ENCODE measurements at regions not wholly inside any gene's neighbourhood (a gene's known extent, or its start where the extent isn't known, plus 50 kb on each side); places are given as distances from the start of the nearest gene placed in this dataset.
"Not testable (repeated sequence)": the region's sequence is repeated elsewhere in the genome, so short reads cannot be mapped to it uniquely, and the experiment has no call there.

DNA sequence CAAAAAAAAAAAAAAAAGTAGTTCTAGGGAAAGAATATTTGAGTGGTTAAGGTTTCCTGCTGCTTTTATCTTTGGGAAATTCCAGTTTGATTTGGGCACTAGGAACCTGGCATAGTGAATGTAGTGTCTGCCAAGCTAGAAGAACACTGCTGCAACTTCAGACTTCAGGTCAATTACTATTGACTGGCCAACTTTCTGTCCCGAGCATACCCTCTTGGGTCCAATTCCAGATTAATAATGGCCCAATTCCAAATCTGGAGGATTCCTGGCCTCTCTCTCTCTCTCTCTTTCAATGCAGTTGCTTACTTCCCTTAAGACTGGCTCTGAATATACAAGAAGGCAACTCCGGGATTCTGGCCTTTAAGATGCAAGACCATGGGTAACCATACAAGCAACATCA lies 74.9 kb downstream of the ANKEF1 start:
- DNase-seq (no peak), ATAC-seq (ENCODE audit: low read depth in 2 of 2) (no peak)
- H3K27ac Mint-ChIP-seq, result no peak overlapping the region
- H3K27me3 Mint-ChIP-seq, result no peaks in the 10 kb centered on the region
- H3K4me1 Mint-ChIP-seq, result peaks cover 0 to 10% (median 0%) of the 10 kb centered on the region in 3 donors
- peaks cover 9 to 10% of the 10 kb centered on the region in 2 donors for H3K36me3 Mint-ChIP-seq
- peaks cover 6 to 20% (median 7%) of the 10 kb centered on the region in 7 donors for H3K9me3 Mint-ChIP-seq
- H3K4me3 Mint-ChIP-seq, result peak overlapping the region in 1 of 8 donors; percentile 24

DNA sequence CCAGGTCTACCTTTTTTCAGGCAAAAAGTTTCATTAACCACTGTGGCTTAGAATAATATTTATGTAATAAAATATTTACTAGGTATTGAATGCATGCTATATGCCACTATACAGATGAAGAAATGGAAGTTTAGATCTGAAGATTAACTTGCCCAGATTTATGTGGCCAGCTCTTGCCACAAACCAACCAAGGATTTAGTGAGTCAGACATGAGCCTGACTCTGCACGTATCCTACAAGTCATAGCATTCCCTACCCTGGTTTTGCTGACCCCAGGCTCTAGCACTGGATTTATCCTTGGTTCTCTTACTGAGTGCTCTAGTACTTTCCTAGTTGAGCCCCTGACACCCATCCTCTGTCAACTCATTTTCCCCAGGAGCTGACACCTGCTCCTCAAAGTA lies 75.4 kb downstream of the ANKEF1 start:
- H3K27ac Mint-ChIP-seq, result no peak overlapping the region
- peaks cover 9 to 10% of the 10 kb centered on the region in 2 donors for H3K36me3 Mint-ChIP-seq
- peak overlapping the region in 1 of 8 donors; percentile 25 for H3K4me3 Mint-ChIP-seq
- no peak for DNase-seq
- no peaks in the 10 kb centered on the region for H3K27me3 Mint-ChIP-seq
- H3K9me3 Mint-ChIP-seq, result peaks cover 6 to 20% (median 7%) of the 10 kb centered on the region in 7 donors
- no peak for ATAC-seq (ENCODE audit: low read depth in 2 of 2)
- H3K4me1 Mint-ChIP-seq, result peaks cover 0 to 10% (median 0%) of the 10 kb centered on the region in 3 donors

DNA sequence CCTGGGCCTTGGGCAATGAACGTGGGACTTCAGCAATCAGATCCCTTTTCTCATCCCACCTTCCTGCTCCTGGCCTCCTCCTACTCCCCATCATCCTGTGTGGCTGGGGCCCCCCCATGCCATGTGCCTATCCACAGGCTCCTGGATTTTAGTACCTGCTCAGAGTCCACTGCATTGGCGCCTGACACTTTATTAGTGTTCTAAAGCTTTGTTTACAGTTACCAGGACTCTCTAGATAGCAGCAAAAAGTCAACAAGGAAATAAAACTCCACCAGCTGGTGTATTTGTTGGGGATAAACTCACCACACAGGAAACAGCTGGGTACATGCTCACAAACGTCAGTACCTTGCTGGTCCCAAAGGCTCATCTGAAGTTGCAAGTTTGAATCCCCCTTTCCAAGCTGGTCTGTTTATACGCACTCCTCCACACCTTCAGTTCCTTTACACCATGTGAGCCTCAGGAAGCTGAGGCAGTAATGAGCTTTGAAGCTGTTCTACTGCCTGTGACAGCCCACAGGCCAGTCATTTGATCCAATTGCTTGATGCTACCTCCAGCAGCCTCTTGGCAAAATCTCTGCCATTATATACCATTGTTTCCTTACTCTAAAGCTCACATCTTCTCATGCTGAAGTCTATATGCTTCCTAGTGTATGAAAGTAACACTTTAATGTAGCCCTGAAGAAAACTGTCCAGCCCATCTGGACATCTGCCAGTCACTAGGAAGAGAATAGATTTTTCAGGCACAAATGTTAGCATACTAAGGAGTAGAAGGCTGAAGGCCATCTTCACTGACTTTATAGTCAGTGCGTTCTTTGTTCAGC lies 76.6 kb downstream of the ANKEF1 start:
- DNase-seq, result no peak
- H3K27ac Mint-ChIP-seq, result peak overlapping the region in 1 of 6 donors; percentile 83
- peaks cover 0 to 10% (median 0%) of the 10 kb centered on the region in 3 donors for H3K4me1 Mint-ChIP-seq
- H3K27me3 Mint-ChIP-seq, result no peaks in the 10 kb centered on the region
- peak; percentile 25 to 28 for ATAC-seq (ENCODE audit: low read depth in 2 of 2)
- H3K4me3 Mint-ChIP-seq, result no peak overlapping the region
- peaks cover 6 to 17% (median 7%) of the 10 kb centered on the region in 7 donors for H3K9me3 Mint-ChIP-seq
- H3K36me3 Mint-ChIP-seq, result peaks cover 9 to 10% of the 10 kb centered on the region in 2 donors

DNA sequence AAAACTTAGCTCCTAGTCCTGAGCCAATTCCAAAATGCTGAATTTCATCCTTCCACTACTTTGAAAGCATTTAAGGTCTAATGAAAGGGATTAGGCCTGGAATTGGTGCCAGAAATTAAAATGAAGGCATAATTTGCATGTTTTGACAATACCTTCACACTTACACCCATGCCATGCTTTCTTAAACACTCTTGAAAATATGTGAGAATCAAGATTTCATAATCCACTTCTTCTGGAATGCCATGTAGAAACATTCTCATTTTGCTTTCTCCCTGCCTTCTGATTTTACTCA lies 77.1 kb downstream of the ANKEF1 start:
- peaks cover 0 to 5% (median 0%) of the 10 kb centered on the region in 3 donors for H3K27me3 Mint-ChIP-seq
- DNase-seq, result no peak
- peaks cover 4 to 11% (median 5%) of the 10 kb centered on the region in 7 donors for H3K9me3 Mint-ChIP-seq
- H3K4me3 Mint-ChIP-seq, result no peak overlapping the region
- no peak overlapping the region for H3K27ac Mint-ChIP-seq
- peaks cover 6 to 7% of the 10 kb centered on the region in 2 donors for H3K36me3 Mint-ChIP-seq
- ATAC-seq (ENCODE audit: low read depth in 2 of 2), result no peak
- H3K4me1 Mint-ChIP-seq, result peaks cover 0 to 10% (median 0%) of the 10 kb centered on the region in 3 donors

DNA sequence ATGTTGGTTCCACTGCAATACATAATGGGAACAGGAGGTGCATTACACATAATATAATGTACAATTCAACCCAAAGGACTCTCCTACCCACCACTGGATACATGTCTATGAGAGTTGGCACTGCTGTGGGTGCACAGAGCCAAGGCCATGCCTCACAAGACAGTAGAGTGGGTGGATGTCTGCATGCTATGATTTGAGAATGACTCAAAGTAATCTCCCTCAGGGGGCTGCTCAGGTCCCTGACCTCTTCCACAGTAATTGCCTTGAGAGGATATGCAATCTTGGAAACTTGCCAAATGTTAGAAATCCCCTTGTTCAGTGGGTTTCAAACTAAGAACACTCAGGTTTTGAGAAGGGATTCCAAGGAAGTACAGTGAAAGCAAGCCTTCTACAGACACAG lies 79.0 kb downstream of the ANKEF1 start:
- Mint-ChIP-seq H3K27me3 (peaks cover 0 to 8% (median 0%) of the 10 kb centered on the region in 3 donors), H3K4me3 (no peak overlapping the region), H3K4me1 (peaks cover 0 to 10% (median 0%) of the 10 kb centered on the region in 3 donors), H3K27ac (no peak overlapping the region), H3K36me3 (no peaks in the 10 kb centered on the region), H3K9me3 (peaks cover 0 to 2% (median 0%) of the 10 kb centered on the region in 7 donors)
- DNase-seq (no peak), ATAC-seq (ENCODE audit: low read depth in 2 of 2) (no peak)

DNA sequence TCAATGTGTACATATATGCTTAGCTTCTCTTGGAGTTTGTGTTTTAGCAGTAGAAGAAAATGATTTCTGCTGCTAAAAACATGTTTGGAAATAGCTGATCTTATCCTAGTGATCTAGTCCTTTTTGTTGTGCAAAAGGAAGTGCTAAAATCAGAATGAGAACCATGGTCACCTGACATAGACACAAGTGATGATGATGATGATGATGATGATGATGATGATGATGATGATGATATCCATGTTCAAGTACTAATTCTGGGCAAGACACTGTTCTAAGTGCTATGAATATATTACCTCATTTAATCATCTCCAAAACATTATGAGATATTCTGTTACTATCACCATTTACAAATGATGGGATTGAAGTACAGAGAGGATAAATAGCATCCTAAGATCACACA lies 79.8 kb downstream of the ANKEF1 start:
- Mint-ChIP-seq H3K4me3 (no peak overlapping the region), H3K27ac (no peak overlapping the region), H3K9me3 (peaks cover 0 to 4% (median 0%) of the 10 kb centered on the region in 7 donors), H3K36me3 (no peaks in the 10 kb centered on the region), H3K4me1 (peaks cover 0 to 10% (median 0%) of the 10 kb centered on the region in 3 donors), H3K27me3 (peaks cover 0 to 8% (median 0%) of the 10 kb centered on the region in 3 donors)
- no peak for DNase-seq
- no peak for ATAC-seq (ENCODE audit: low read depth in 2 of 2)

DNA sequence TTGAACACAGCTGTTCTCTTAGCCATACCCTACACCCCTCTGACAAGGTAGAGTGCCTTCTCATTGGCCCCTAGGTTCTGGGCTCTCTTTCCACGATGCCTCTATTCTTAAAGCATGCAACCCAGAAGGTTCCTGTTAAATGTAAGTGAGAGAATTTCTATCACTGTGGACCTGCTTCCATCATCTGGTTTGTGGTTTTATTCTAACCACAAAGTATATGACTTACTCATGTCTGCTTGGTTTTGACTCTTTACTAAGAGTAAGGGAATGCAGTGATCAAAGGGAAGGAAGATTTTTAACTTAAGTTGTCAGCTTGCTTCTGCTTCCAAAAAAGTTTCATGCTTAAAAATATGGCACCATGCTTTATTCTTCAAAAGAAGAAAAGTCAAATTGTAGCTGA lies 80.2 kb downstream of the ANKEF1 start:
- H3K9me3 Mint-ChIP-seq, result peaks cover 0 to 4% (median 0%) of the 10 kb centered on the region in 7 donors
- H3K4me3 Mint-ChIP-seq, result no peak overlapping the region
- H3K4me1 Mint-ChIP-seq, result peaks cover 0 to 10% (median 0%) of the 10 kb centered on the region in 3 donors
- no peak overlapping the region for H3K27ac Mint-ChIP-seq
- ATAC-seq (ENCODE audit: low read depth in 2 of 2) (no peak), DNase-seq (no peak)
- peaks cover 0 to 8% (median 2%) of the 10 kb centered on the region in 3 donors for H3K27me3 Mint-ChIP-seq
- H3K36me3 Mint-ChIP-seq, result no peaks in the 10 kb centered on the region

DNA sequence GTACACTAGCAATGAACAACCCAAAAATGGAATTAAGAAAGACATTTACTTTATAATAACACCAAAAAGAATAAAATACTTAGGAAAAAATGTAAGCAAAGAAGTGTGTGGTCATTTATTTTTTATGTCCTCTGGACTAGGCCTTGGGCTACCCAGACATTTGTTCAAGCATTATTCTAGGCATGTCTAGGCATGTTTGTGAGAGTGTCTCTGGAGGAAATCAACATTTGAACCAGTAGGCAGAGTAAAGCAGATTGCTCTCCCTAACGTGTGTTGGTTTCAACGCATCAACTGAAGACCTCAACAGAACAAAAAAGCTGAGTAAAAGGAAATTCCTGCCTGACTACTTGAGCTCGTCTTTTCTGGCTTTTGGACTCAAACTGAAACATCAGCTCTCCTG lies 84.5 kb downstream of the ANKEF1 start:
- no peak overlapping the region for H3K27ac Mint-ChIP-seq
- DNase-seq, result no peak
- no peak for ATAC-seq (ENCODE audit: low read depth in 2 of 2)
- no peak overlapping the region for H3K4me3 Mint-ChIP-seq
- H3K4me1 Mint-ChIP-seq, result no peaks in the 10 kb centered on the region
- H3K36me3 Mint-ChIP-seq, result peaks cover 0 to 4% of the 10 kb centered on the region in 2 donors
- peaks cover 6 to 25% (median 14%) of the 10 kb centered on the region in 7 donors for H3K9me3 Mint-ChIP-seq
- peaks cover 0 to 12% (median 7%) of the 10 kb centered on the region in 3 donors for H3K27me3 Mint-ChIP-seq

DNA sequence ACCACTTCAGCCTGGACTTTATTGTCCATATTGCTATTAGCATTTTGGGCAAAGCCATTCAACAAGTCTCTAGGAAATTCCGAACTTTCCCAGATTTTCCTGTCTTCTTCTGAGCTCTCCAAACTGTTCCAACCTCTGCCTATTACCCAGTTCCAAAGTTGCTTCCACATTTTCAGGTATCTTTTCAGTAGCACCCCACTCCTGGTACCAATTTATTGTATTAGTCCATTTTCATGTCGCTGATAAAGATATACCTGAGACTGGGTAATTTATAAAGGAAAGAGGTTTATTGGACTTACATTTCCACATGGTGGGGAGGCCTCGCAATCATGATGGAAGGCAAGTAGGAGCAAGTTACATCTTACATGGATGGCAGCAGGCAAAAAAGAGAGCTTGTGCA lies 90.1 kb downstream of the ANKEF1 start:
- not testable (repeated sequence) for H3K27ac Mint-ChIP-seq; H3K4me3 Mint-ChIP-seq; DNase-seq; ATAC-seq (ENCODE audit: low read depth in 2 of 2); H3K4me1 Mint-ChIP-seq
- Mint-ChIP-seq H3K9me3 (peaks cover 14 to 54% (median 24%) of the 10 kb centered on the region in 7 donors), H3K27me3 (peaks cover 0 to 11% (median 7%) of the 10 kb centered on the region in 3 donors), H3K36me3 (peaks cover 5 to 14% of the 10 kb centered on the region in 2 donors)

DNA sequence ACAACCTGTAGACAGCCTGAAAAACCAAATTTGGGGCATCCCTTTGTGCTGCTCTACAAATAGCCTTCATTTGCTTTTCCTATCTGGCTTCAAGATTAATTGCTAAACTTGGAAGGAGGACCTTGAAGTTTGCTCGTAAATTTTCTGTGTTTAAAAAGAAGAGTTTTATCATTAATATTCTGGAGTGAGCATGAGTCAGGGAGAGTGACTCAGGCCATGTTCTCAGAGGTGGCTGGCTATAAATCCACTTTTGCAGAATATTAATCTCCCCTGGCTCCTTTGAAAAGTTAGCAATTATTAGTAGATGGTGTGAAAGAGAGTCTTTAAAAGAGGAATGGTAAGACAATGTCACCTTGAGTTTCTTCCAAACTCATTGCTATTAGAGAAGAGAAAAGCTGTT lies 91.0 kb downstream of the ANKEF1 start:
- Mint-ChIP-seq H3K36me3 (peaks cover 5 to 14% of the 10 kb centered on the region in 2 donors), H3K27me3 (peaks cover 0 to 11% (median 0%) of the 10 kb centered on the region in 3 donors), H3K9me3 (peaks cover 14 to 54% (median 24%) of the 10 kb centered on the region in 7 donors), H3K4me1 (no peaks in the 10 kb centered on the region), H3K27ac (no peak overlapping the region), H3K4me3 (no peak overlapping the region)
- ATAC-seq (ENCODE audit: low read depth in 2 of 2), result no peak
- DNase-seq, result no peak

DNA sequence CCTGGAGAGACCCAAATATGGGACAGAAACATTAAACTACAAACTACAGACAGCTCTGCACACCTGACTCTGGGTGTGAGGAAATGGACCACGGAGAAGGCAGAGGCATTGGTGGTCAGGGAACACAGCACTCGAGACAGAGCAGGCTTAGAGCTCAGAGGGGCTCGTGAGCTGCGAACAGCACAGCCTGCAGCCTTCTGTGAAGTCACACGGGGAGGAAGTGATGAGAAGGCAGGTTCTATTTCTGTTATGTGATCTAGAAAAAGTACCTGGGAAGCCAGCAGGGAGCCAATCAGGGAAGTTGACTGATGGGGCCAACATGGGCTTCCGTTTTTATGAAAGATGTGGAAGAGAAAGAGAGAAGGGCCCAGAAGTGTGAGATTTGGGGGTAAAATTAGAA lies 88.9 kb upstream of the SNAP25 start:
- Mint-ChIP-seq H3K4me1 (no peaks in the 10 kb centered on the region), H3K4me3 (no peak overlapping the region), H3K27ac (no peak overlapping the region), H3K9me3 (peaks cover 1 to 26% (median 9%) of the 10 kb centered on the region in 7 donors), H3K27me3 (peaks cover 0 to 8% (median 7%) of the 10 kb centered on the region in 3 donors), H3K36me3 (peaks cover 4 to 5% of the 10 kb centered on the region in 2 donors)
- DNase-seq (no peak), ATAC-seq (ENCODE audit: low read depth in 2 of 2) (no peak)

DNA sequence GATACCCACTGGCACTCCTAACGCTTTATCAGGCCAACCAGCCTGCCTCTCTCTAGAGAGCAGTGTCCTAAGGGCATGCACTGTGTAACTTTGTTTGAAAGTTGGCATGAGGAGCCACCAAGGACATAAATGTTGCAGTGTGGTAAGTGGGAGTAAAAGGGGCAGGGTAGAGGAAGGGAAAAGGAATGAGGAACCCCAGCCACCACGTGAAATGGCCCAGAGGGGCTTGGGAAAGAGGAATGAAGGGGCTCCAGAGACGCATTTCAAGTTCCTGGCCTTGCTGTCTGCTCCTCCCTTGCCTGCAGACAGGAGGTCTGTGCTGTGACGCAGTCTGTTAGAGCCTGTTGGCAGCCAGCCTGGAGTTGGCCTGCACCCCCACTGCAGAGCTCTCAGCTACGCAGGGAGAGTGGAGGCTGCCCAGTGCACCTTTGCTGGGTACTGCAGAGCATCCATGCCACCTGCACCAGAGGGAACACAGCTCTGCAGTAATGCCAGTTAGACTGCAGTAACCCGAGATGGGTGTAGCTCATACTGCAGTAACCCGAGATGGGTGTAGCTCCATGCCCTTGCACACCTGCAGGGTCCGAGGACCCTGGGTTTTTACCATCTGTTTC lies 86.8 kb upstream of the SNAP25 start:
- Mint-ChIP-seq H3K4me3 (no peak overlapping the region), H3K36me3 (no peaks in the 10 kb centered on the region), H3K27ac (no peak overlapping the region), H3K9me3 (peaks cover 0 to 5% (median 0%) of the 10 kb centered on the region in 7 donors), H3K27me3 (peaks cover 0 to 8% (median 7%) of the 10 kb centered on the region in 3 donors), H3K4me1 (no peaks in the 10 kb centered on the region)
- DNase-seq (no peak), ATAC-seq (ENCODE audit: low read depth in 2 of 2) (no peak)

DNA sequence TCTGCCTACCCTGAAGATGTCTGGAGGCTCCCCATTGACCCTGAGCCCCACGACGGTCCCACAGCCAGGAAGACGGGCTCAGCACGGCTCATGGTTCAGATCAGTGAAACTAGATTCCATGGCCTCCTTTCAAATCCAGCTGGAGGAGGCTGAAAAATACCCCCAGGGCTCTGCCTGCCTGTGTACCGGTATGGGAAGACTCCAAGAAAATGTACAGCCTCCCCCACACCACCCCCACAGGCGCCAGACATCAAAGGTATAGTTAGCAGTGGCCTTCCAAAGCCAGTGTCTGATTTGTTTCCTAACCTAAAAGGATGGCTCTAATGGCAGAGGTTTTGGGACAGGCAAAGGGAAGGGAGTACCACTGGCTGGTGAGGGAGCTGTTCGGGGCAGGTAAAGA lies 86.2 kb upstream of the SNAP25 start:
- no peak overlapping the region for H3K4me3 Mint-ChIP-seq
- peaks cover 0 to 2% (median 0%) of the 10 kb centered on the region in 7 donors for H3K9me3 Mint-ChIP-seq
- no peaks in the 10 kb centered on the region for H3K36me3 Mint-ChIP-seq
- no peak for DNase-seq
- no peak overlapping the region for H3K27ac Mint-ChIP-seq
- H3K27me3 Mint-ChIP-seq, result peaks cover 0 to 8% (median 7%) of the 10 kb centered on the region in 3 donors
- ATAC-seq (ENCODE audit: low read depth in 2 of 2), result no peak
- no peaks in the 10 kb centered on the region for H3K4me1 Mint-ChIP-seq

DNA sequence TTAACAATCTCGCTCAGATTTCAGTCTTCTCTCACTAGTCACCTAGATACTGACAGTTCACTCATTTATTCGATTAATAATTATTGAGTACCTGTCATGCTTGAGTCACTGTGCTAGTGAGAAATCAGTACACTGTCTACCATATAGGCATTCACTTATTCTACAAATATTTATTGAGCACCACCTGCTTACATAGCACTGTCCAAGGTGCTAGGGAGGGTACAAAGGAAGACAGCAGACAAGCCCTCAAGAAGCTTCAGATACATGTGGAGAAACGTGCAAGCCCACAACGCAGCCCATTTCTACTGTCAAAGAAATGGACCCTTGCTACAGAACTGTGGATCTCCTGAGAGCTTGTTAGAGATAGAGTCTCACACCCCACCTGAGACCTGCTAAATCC lies 85.1 kb upstream of the SNAP25 start:
- Mint-ChIP-seq H3K27me3 (peaks cover 5 to 8% (median 7%) of the 10 kb centered on the region in 3 donors), H3K4me1 (no peaks in the 10 kb centered on the region), H3K4me3 (no peak overlapping the region), H3K27ac (no peak overlapping the region), H3K9me3 (peaks cover 0 to 1% (median 0%) of the 10 kb centered on the region in 7 donors), H3K36me3 (no peaks in the 10 kb centered on the region)
- no peak for DNase-seq
- no peak for ATAC-seq (ENCODE audit: low read depth in 2 of 2)
